SK-N-MC (cell line): ENCODE measurements at regions not wholly inside any gene's neighbourhood (a gene's known extent, or its start where the extent isn't known, plus 50 kb on each side); places are given as distances from the start of the nearest gene placed in this dataset.

ENCODE experiments used
- EZH2 ChIP-seq: fragments of 200-600 bp; sonication (generic); IDR thresholded peaks from one replicate; pipeline ENCODE4 v1.6.1; 2017; ENCODE audit warnings: antibody characterized with exemption
- POLR2AphosphoS5 ChIP-seq: IDR thresholded peaks from 2 replicates; pipeline ENCODE4 v1.6.1; 2012; ENCODE audit warnings: mild to moderate bottlenecking, low read depth, low read length, borderline replicate concordance

DNA sequence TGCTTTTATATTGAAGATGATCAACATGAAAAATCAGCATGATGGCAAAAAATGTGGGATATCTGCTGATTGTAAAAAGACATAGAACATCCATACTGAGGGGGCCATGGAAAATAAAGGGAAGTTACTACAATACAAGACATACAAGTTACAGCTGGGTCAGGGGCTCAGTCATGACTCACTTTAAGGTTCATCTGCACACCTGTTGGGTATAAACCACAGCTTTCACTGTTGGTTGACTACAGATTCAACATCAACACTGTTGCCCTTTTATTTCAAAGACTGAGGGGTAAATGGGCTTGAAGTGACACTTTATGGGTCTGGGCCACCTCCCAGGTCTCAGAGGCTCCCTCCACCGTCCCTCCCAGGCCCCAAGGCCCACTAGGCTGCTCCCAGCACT is 98.1 kb upstream of the IRS2 start:
- TF ChIP-seq EZH2: no peak
- no peak for TF ChIP-seq POLR2AphosphoS5
